GM23248 (cell line): ENCODE measurements at regions not wholly inside any gene's neighbourhood (a gene's known extent, or its start where the extent isn't known, plus 50 kb on each side); places are given as distances from the start of the nearest gene placed in this dataset.
A peak's percentile ranks its signal among the peaks of the same experiment; 100 is the strongest.

Experiments
- DNase-seq: peaks from one replicate; pipeline ENCODE4 v3.0.0-alpha.2; 2015
- H2AFZ ChIP-seq: fragments of 200-600 bp; sonication (generic); 2 replicates; pipeline ENCODE4 v1.6.1; 2016; ENCODE audit warnings: antibody characterized with exemption
- H3F3A ChIP-seq: fragments of 200-600 bp; sonication (generic); 2 replicates; pipeline ENCODE4 v1.6.1; 2016; ENCODE audit warnings: mild to moderate bottlenecking, antibody characterized with exemption, mixed run types; ENCODE audit not compliant: insufficient read depth
- H3K27ac ChIP-seq: fragments of 200-600 bp; sonication (generic); 2 replicates; pipeline ENCODE4 v1.5.1; 2016; ENCODE audit warnings: mild to moderate bottlenecking
- H3K27me3 ChIP-seq: fragments of 200-600 bp; sonication (generic); replicated peaks from 2 replicates; pipeline ENCODE4 v1.6.1; 2016; ENCODE audit warnings: mild to moderate bottlenecking; ENCODE audit not compliant: insufficient read depth
- H3K36me3 ChIP-seq: fragments of 200-600 bp; sonication (generic); 2 replicates; pipeline ENCODE4 v1.6.1; 2016; ENCODE audit warnings: low read depth, mild to moderate bottlenecking
- H3K4me1 ChIP-seq: fragments of 200-600 bp; sonication (generic); 2 replicates; pipeline ENCODE4 v1.6.1; 2016; ENCODE audit warnings: mild to moderate bottlenecking; ENCODE audit not compliant: insufficient read depth
- H3K4me2 ChIP-seq: fragments of 200-600 bp; sonication (generic); one replicate; pipeline ENCODE4 v1.6.1; 2016; ENCODE audit warnings: mild to moderate bottlenecking; ENCODE audit not compliant: unreplicated experiment
- H3K4me3 ChIP-seq: fragments of 200-600 bp; sonication (generic); 2 replicates; pipeline ENCODE4 v1.5.1; 2016; ENCODE audit warnings: mild to moderate bottlenecking
- H3K79me2 ChIP-seq: fragments of 200-600 bp; sonication (generic); 2 replicates; pipeline ENCODE4 v1.6.1; 2016; ENCODE audit warnings: mild to moderate bottlenecking; ENCODE audit not compliant: insufficient read depth
- H3K9ac ChIP-seq: fragments of 200-600 bp; sonication (generic); 2 replicates; pipeline ENCODE4 v1.6.1; 2016; ENCODE audit warnings: mild to moderate bottlenecking
- H3K9me2 ChIP-seq: fragments of 200-600 bp; sonication (generic); 2 replicates; pipeline ENCODE4 v1.6.1; 2016; ENCODE audit warnings: mixed run types, mild to moderate bottlenecking, moderate library complexity; ENCODE audit not compliant: insufficient read depth
- H3K9me3 ChIP-seq: fragments of 200-600 bp; sonication (generic); one replicate; pipeline ENCODE4 v1.6.1; 2017; ENCODE audit warnings: low read depth
- H4K20me1 ChIP-seq: fragments of 200-600 bp; sonication (generic); 2 replicates; pipeline ENCODE4 v1.6.0; 2016; ENCODE audit not compliant: insufficient read depth
- EZH2 ChIP-seq: fragments of 200-600 bp; sonication (generic); IDR thresholded peaks from 2 replicates; pipeline ENCODE4 v1.6.1; 2018; ENCODE audit warnings: antibody characterized with exemption, mild to moderate bottlenecking; ENCODE audit not compliant: insufficient read depth, poor library complexity, severe bottlenecking
- EZH2phosphoT487 ChIP-seq: fragments of 200-600 bp; sonication (generic); IDR thresholded peaks from 2 replicates; pipeline ENCODE4 v1.6.1; 2018; ENCODE audit warnings: antibody characterized with exemption, moderate library complexity, mild to moderate bottlenecking, low read depth; ENCODE audit not compliant: insufficient read depth
- WGBS, 2 experiments: methylation state at CpG; one replicate each; pipeline ENCODE4 v1.1.6; 2015 to 2017; ENCODE audit warnings: low lambda C conversion rate in 2 of 2, low coverage in 1 of 2; ENCODE audit errors: missing lambda C conversion rate in 2 of 2; 5-methylcytosine and 5-hydroxymethylcytosine counted together
- in situ Hi-C: fragments of 300-500 bp; cut with MboI; formaldehyde crosslinking; loops from 2 replicates; pipeline ENCODE4 v1.15.0; 2020

- Histone ChIP-seq H2AFZ (no peak overlapping the region), H3K4me3 (no peak overlapping the region), H3K79me2 (no peaks in the 10 kb centered on the region), H3K36me3 (no peaks in the 10 kb centered on the region), H4K20me1 (no peaks in the 10 kb centered on the region), H3K4me2 (no peak overlapping the region), H3K9ac (no peak overlapping the region), H3K27me3 (peaks cover 7% of the 10 kb centered on the region; the same call in 1 of the 2 replicates), H3K9me2 (no peaks in the 10 kb centered on the region), H3F3A (no peaks in the 10 kb centered on the region), H3K27ac (no peak overlapping the region), H3K9me3 (no peaks in the 10 kb centered on the region), H3K4me1 (no peaks in the 10 kb centered on the region)
- in situ Hi-C loops: no loop called here
- 43 to 47% methylated on average over 4 of the region's 4 CpGs for WGBS, 2 experiments
- no peak for TF ChIP-seq EZH2phosphoT487
- TF ChIP-seq EZH2: no peak
- DNase-seq: no peak
Measured at GRCh38 chr18:73807551-73808192, 340.0 kb downstream of the FBXO15 start.

GRCh38 chr18:73805991-73806390 is 341.6 kb downstream of the FBXO15 start:
- TF ChIP-seq EZH2phosphoT487 (no peak), EZH2 (no peak)
- H3K27ac ChIP-seq: no peak overlapping the region
- in situ Hi-C loops: no loop called here

GRCh38 chr18:73797419-73797818 is 350.2 kb downstream of the FBXO15 start:
- H3K36me3 ChIP-seq: no peaks in the 10 kb centered on the region
- H3K4me3 ChIP-seq: no peak overlapping the region
- H3K4me2 ChIP-seq: no peak overlapping the region
- WGBS, 2 experiments: 37 to 53% methylated on average over 3 of the region's 3 CpGs
- no peaks in the 10 kb centered on the region for H3K4me1 ChIP-seq
- H4K20me1 ChIP-seq: no peaks in the 10 kb centered on the region
- no peaks in the 10 kb centered on the region for H3K9me3 ChIP-seq
- TF ChIP-seq EZH2phosphoT487: no peak
- no peak for TF ChIP-seq EZH2
- H3K27me3 ChIP-seq: peaks cover 16% of the 10 kb centered on the region
- no peak overlapping the region for H3K9ac ChIP-seq
- H3F3A ChIP-seq: no peaks in the 10 kb centered on the region
- in situ Hi-C loops: no loop called here
- no peak overlapping the region for H3K27ac ChIP-seq
- no peak overlapping the region for H2AFZ ChIP-seq
- H3K79me2 ChIP-seq: no peaks in the 10 kb centered on the region
- no peaks in the 10 kb centered on the region for H3K9me2 ChIP-seq
- no peak for DNase-seq

More at GRCh38 chr18:73805991-73806390, 341.6 kb downstream of the FBXO15 start:
- no peak for DNase-seq
- Histone ChIP-seq H3K27me3 (peaks cover 9% of the 10 kb centered on the region), H3F3A (no peaks in the 10 kb centered on the region), H3K9me3 (no peaks in the 10 kb centered on the region), H4K20me1 (no peaks in the 10 kb centered on the region), H3K79me2 (no peaks in the 10 kb centered on the region), H3K9me2 (no peaks in the 10 kb centered on the region), H3K4me3 (no peak overlapping the region), H3K4me1 (no peaks in the 10 kb centered on the region), H2AFZ (no peak overlapping the region), H3K4me2 (no peak overlapping the region), H3K9ac (no peak overlapping the region), H3K36me3 (no peaks in the 10 kb centered on the region)
- WGBS, 2 experiments: 44% methylated on average over 3 of the region's 3 CpGs

- H3K79me2 ChIP-seq: no peaks in the 10 kb centered on the region
- H3K27me3 ChIP-seq: no peaks in the 10 kb centered on the region; the same call in 1 of the 2 replicates
- 30 to 37% methylated on average over 3 of the region's 3 CpGs for WGBS, 2 experiments
- TF ChIP-seq EZH2phosphoT487 (no peak), EZH2 (no peak)
- no peak overlapping the region for H2AFZ ChIP-seq
- in situ Hi-C loops: no loop called here
- no peaks in the 10 kb centered on the region for H4K20me1 ChIP-seq
- no peak overlapping the region for H3K4me2 ChIP-seq
- no peak overlapping the region for H3K9ac ChIP-seq
- no peaks in the 10 kb centered on the region for H3F3A ChIP-seq
- H3K4me1 ChIP-seq: no peaks in the 10 kb centered on the region
- H3K36me3 ChIP-seq: no peaks in the 10 kb centered on the region
- H3K9me2 ChIP-seq: no peaks in the 10 kb centered on the region
- H3K4me3 ChIP-seq: no peak overlapping the region
- H3K27ac ChIP-seq: no peak overlapping the region
- no peaks in the 10 kb centered on the region for H3K9me3 ChIP-seq
- DNase-seq: peak; percentile 5
Measured at GRCh38 chr18:73793386-73793785, 354.2 kb downstream of the FBXO15 start.

GRCh38 chr18:73791081-73791480 is 356.6 kb downstream of the FBXO15 start:
- H3K4me2 ChIP-seq: no peak overlapping the region
- TF ChIP-seq EZH2phosphoT487: no peak
- TF ChIP-seq EZH2: no peak
- no peak overlapping the region for H2AFZ ChIP-seq
- no peaks in the 10 kb centered on the region for H4K20me1 ChIP-seq
- H3K4me3 ChIP-seq: no peak overlapping the region
- no peaks in the 10 kb centered on the region for H3K4me1 ChIP-seq
- H3K9me2 ChIP-seq: no peaks in the 10 kb centered on the region
- H3K9me3 ChIP-seq: no peaks in the 10 kb centered on the region
- H3K9ac ChIP-seq: no peak overlapping the region
- in situ Hi-C loops: no loop called here
- no peak overlapping the region for H3K27ac ChIP-seq
- H3F3A ChIP-seq: no peaks in the 10 kb centered on the region
- DNase-seq: peak; percentile 35
- 27 to 28% methylated on average over 4 of the region's 4 CpGs for WGBS, 2 experiments
- H3K79me2 ChIP-seq: no peaks in the 10 kb centered on the region
- no peaks in the 10 kb centered on the region; the same call in 1 of the 2 replicates for H3K27me3 ChIP-seq
- H3K36me3 ChIP-seq: no peaks in the 10 kb centered on the region
